ENCODE measurements at regions not wholly inside any gene's neighbourhood (a gene's known extent, or its start where the extent isn't known, plus 50 kb on each side); places are given as distances from the start of the nearest gene placed in this dataset.

- no peak overlapping the region for H3K4me3 Mint-ChIP-seq
- Histone ChIP-seq H3K27me3 (replicated peaks in 1 of 4; ENCODE audit: control extremely low read depth in 1 of 4, control insufficient read depth in 3 of 4, insufficient read depth in 4 of 4, low read length in 3 of 4) (no peaks in the 10 kb centered on the region), H3K4me1 (ENCODE audit: control insufficient read depth in 2 of 2, insufficient read depth in 2 of 2, low read length in 2 of 2) (no peaks in the 10 kb centered on the region), H4K20me1 (ENCODE audit: control insufficient read depth, insufficient read depth, low read length, poor library complexity, severe bottlenecking) (no peaks in the 10 kb centered on the region), H3K79me2 (ENCODE audit: control insufficient read depth, insufficient read depth, low read length) (no peaks in the 10 kb centered on the region), H3K9ac (ENCODE audit: low read length) (no peak overlapping the region), H3K9me3 (ENCODE audit: control extremely low read depth in 1 of 3, control insufficient read depth in 2 of 3, insufficient read depth in 1 of 3, low read length in 2 of 3) (no peaks in the 10 kb centered on the region), H3K4me2 (replicated peaks; ENCODE audit: low read depth, low read length, poor library complexity, severe bottlenecking) (no peak overlapping the region), H3K4me3 (ENCODE audit: control extremely low read depth in 1 of 5, extremely low read depth in 1 of 5, insufficient read depth in 1 of 5, low read depth in 2 of 5, low read length in 4 of 5) (no peak overlapping the region), H2AFZ (ENCODE audit: insufficient read depth, low read depth, low read length, poor library complexity, severe bottlenecking) (no peak overlapping the region), H3K36me3 (replicated peaks in 1 of 2; ENCODE audit: control extremely low read depth in 1 of 2, control insufficient read depth in 1 of 2, extremely low read depth in 1 of 2, insufficient read depth in 2 of 2, low read length in 1 of 2) (no peaks in the 10 kb centered on the region), H3K27ac (ENCODE audit: low read length in 2 of 2) (no peak overlapping the region)
- no peak for DNase-seq
- H3K27me3 Mint-ChIP-seq = no peaks in the 10 kb centered on the region
- no peak for ATAC-seq (ENCODE audit: low read depth)
- no peaks in the 10 kb centered on the region for H3K4me1 Mint-ChIP-seq
- intact Hi-C loops (cut with micrococcal nuclease) = no loop called here
- TF ChIP-seq EZH2 (IDR thresholded peaks at IDR 0.05; ENCODE audit: borderline replicate concordance, insufficient read depth, low read depth, low read length, poor library complexity, severe bottlenecking) (no peak), CTCF (IDR thresholded peaks at IDR 0.05) (no peak)
- H3K27ac Mint-ChIP-seq = no peak overlapping the region
- ChIA-PET POLR2A (no interaction called here), CTCF (no interaction called here)
- peaks cover 5% of the 10 kb centered on the region for H3K9me3 Mint-ChIP-seq (ENCODE audit: insufficient read depth)
- 90% methylated on average over 3 of the region's 6 CpGs for WGBS (ENCODE audit: insufficient coverage)
These were observed 230.7 kb downstream of the CBLN4 start for GRCh38 chr20:55774628-55775027.

GRCh38 chr20:55761797-55762196 is 243.5 kb downstream of the CBLN4 start:
- ChIA-PET POLR2A (no interaction called here), CTCF (no interaction called here)
- H3K27ac ChIP-seq (ENCODE audit: low read length in 2 of 2) = no peak overlapping the region
- no peaks in the 10 kb centered on the region for H4K20me1 ChIP-seq (ENCODE audit: control insufficient read depth, insufficient read depth, low read length, poor library complexity, severe bottlenecking)
- no peaks in the 10 kb centered on the region for H3K27me3 ChIP-seq (replicated peaks in 1 of 4; ENCODE audit: control extremely low read depth in 1 of 4, control insufficient read depth in 3 of 4, insufficient read depth in 4 of 4, low read length in 3 of 4)
- Mint-ChIP-seq H3K27ac (no peak overlapping the region), H3K27me3 (no peaks in the 10 kb centered on the region), H3K4me3 (no peak overlapping the region), H3K4me1 (no peaks in the 10 kb centered on the region), H3K9me3 (ENCODE audit: insufficient read depth) (peaks cover 18% of the 10 kb centered on the region)
- no peak for TF ChIP-seq CTCF (IDR thresholded peaks at IDR 0.05)
- TF ChIP-seq EZH2 (IDR thresholded peaks at IDR 0.05; ENCODE audit: borderline replicate concordance, insufficient read depth, low read depth, low read length, poor library complexity, severe bottlenecking) = no peak
- H3K36me3 ChIP-seq (replicated peaks in 1 of 2; ENCODE audit: control extremely low read depth in 1 of 2, control insufficient read depth in 1 of 2, extremely low read depth in 1 of 2, insufficient read depth in 2 of 2, low read length in 1 of 2) = no peaks in the 10 kb centered on the region
- DNase-seq (no peak), ATAC-seq (ENCODE audit: low read depth) (no peak)
- no peak overlapping the region for H3K4me2 ChIP-seq (replicated peaks; ENCODE audit: low read depth, low read length, poor library complexity, severe bottlenecking)
- no peaks in the 10 kb centered on the region for H3K79me2 ChIP-seq (ENCODE audit: control insufficient read depth, insufficient read depth, low read length)
- intact Hi-C loops (cut with micrococcal nuclease) = no loop called here
- peaks cover 0 to 7% (median 3%) of the 10 kb centered on the region in 3 donors for H3K9me3 ChIP-seq (ENCODE audit: control extremely low read depth in 1 of 3, control insufficient read depth in 2 of 3, insufficient read depth in 1 of 3, low read length in 2 of 3)
- H2AFZ ChIP-seq (ENCODE audit: insufficient read depth, low read depth, low read length, poor library complexity, severe bottlenecking) = no peak overlapping the region
- no peaks in the 10 kb centered on the region for H3K4me1 ChIP-seq (ENCODE audit: control insufficient read depth in 2 of 2, insufficient read depth in 2 of 2, low read length in 2 of 2)
- H3K9ac ChIP-seq (ENCODE audit: low read length) = no peak overlapping the region
- H3K4me3 ChIP-seq (ENCODE audit: control extremely low read depth in 1 of 5, extremely low read depth in 1 of 5, insufficient read depth in 1 of 5, low read depth in 2 of 5, low read length in 4 of 5) = no peak overlapping the region
